ENCODE measurements at regions not wholly inside any gene's neighbourhood (a gene's known extent, or its start where the extent isn't known, plus 50 kb on each side); places are given as distances from the start of the nearest gene placed in this dataset.

DNA sequence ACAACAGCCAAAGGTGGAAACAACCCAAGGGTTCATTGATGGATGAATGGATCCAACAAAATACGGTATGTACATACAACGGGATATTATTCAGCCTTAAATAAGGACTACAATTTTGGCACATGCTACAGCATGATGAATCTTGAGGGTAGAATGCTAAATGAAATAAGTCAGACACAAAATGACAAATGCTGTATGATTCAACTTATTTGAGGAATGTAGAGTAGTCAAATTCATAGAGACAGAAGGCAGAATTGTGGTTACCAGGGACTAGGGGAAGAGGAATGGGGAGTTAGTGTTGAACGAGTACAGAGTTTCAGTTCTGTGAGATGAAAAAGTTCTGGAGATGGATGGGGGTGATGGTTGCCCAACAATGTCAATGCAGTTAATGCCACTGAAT, 118.0 kb upstream of the PAXBP1 start (continued):
- TF ChIP-seq, protein P1, sequence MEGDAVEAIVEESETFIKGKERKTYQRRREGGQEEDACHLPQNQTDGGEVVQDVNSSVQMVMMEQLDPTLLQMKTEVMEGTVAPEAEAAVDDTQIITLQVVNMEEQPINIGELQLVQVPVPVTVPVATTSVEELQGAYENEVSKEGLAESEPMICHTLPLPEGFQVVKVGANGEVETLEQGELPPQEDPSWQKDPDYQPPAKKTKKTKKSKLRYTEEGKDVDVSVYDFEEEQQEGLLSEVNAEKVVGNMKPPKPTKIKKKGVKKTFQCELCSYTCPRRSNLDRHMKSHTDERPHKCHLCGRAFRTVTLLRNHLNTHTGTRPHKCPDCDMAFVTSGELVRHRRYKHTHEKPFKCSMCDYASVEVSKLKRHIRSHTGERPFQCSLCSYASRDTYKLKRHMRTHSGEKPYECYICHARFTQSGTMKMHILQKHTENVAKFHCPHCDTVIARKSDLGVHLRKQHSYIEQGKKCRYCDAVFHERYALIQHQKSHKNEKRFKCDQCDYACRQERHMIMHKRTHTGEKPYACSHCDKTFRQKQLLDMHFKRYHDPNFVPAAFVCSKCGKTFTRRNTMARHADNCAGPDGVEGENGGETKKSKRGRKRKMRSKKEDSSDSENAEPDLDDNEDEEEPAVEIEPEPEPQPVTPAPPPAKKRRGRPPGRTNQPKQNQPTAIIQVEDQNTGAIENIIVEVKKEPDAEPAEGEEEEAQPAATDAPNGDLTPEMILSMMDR (IDR thresholded peaks at IDR 0.05 in 2 of 3, conservative IDR thresholded peaks at IDR 0.05 in 1 of 3; ENCODE audit: borderline replicate concordance in 1 of 3, insufficient read depth in 1 of 3, low read depth in 2 of 3, low read length in 2 of 3) = no peak
- TF ChIP-seq ELF1 (IDR thresholded peaks at IDR 0.05; ENCODE audit: borderline replicate concordance, low read depth) (no peak), SRF (IDR thresholded peaks at IDR 0.05; ENCODE audit: low read depth) (no peak)
- TF ChIP-seq, protein P2, sequence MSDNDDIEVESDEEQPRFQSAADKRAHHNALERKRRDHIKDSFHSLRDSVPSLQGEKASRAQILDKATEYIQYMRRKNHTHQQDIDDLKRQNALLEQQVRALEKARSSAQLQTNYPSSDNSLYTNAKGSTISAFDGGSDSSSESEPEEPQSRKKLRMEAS (IDR thresholded peaks at IDR 0.05) = no peak

DNA sequence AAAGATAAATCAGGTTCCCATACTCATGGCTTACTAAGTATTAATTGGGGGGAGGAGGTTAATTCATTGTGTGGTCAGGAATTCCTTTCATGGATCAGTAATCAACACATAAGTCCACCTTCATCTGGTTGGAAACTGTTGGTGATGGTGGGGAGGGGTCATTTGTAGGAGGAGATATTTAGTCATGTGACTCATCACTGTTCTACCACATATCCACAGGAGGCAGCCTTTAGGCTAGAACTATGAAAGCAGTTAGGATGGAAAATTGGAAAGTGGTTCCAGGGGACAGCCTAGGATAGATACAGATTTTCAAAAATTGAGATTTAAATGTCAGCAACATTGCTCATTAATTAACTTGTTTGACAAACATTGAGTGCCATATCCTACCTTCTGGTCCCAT, 122.8 kb upstream of the PAXBP1 start:
- RAD21 ChIA-PET (ENCODE audit: low non-redundant PET in 1 of 2, low total read pairs in 2 of 2, uncharacterized antibody in 2 of 2, unreplicated experiment in 2 of 2) = no interaction called here
- Histone ChIP-seq H4K20me1 (ENCODE audit: insufficient read depth) (no peaks in the 10 kb centered on the region), H3K4me1 (ENCODE audit: control insufficient read depth in 1 of 2, insufficient read depth in 2 of 2, low read length in 2 of 2) (no peaks in the 10 kb centered on the region), H3K27me3 (ENCODE audit: insufficient read depth, low read length) (peaks cover 68% of the 10 kb centered on the region), H3K79me2 (ENCODE audit: insufficient read depth, low read length) (no peaks in the 10 kb centered on the region), H3K4me3 (replicated peaks in 1 of 2; ENCODE audit: low read depth in 1 of 2, low read length in 2 of 2) (no peak overlapping the region), H3K9me2 (ENCODE audit: insufficient read depth) (no peaks in the 10 kb centered on the region), H3K9ac (ENCODE audit: low read length) (no peak overlapping the region), H2AFZ (ENCODE audit: low read depth, low read length, poor library complexity, severe bottlenecking) (no peak overlapping the region), H3K4me2 (ENCODE audit: low read length) (no peak overlapping the region), H3K36me3 (ENCODE audit: control insufficient read depth in 1 of 2, insufficient read depth in 2 of 2, low read length in 2 of 2) (no peaks in the 10 kb centered on the region), H3K27ac (ENCODE audit: low read depth, low read length) (no peak overlapping the region), H3K9me3 (ENCODE audit: control insufficient read depth in 1 of 2, insufficient read depth in 1 of 2, low read depth in 1 of 2, low read length in 2 of 2) (peaks cover 0 to 7% of the 10 kb centered on the region in 2 experiments; a peak in 1 of 4 replicates)
- no peak for ATAC-seq
- no TSS peak for BruUV-seq (replicated peaks)
- intact Hi-C loops (cut with micrococcal nuclease) = no loop called here
- DNase-seq (ENCODE audit: low read depth, low spot score) = no peak
- no peak for TF ChIP-seq JUND (IDR thresholded peaks at IDR 0.05)
- TF ChIP-seq, protein P3, sequence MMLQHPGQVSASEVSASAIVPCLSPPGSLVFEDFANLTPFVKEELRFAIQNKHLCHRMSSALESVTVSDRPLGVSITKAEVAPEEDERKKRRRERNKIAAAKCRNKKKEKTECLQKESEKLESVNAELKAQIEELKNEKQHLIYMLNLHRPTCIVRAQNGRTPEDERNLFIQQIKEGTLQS (IDR thresholded peaks at IDR 0.05) = no peak
- no peak for TF ChIP-seq ZFX (IDR thresholded peaks at IDR 0.05)
- TF ChIP-seq, protein P4, sequence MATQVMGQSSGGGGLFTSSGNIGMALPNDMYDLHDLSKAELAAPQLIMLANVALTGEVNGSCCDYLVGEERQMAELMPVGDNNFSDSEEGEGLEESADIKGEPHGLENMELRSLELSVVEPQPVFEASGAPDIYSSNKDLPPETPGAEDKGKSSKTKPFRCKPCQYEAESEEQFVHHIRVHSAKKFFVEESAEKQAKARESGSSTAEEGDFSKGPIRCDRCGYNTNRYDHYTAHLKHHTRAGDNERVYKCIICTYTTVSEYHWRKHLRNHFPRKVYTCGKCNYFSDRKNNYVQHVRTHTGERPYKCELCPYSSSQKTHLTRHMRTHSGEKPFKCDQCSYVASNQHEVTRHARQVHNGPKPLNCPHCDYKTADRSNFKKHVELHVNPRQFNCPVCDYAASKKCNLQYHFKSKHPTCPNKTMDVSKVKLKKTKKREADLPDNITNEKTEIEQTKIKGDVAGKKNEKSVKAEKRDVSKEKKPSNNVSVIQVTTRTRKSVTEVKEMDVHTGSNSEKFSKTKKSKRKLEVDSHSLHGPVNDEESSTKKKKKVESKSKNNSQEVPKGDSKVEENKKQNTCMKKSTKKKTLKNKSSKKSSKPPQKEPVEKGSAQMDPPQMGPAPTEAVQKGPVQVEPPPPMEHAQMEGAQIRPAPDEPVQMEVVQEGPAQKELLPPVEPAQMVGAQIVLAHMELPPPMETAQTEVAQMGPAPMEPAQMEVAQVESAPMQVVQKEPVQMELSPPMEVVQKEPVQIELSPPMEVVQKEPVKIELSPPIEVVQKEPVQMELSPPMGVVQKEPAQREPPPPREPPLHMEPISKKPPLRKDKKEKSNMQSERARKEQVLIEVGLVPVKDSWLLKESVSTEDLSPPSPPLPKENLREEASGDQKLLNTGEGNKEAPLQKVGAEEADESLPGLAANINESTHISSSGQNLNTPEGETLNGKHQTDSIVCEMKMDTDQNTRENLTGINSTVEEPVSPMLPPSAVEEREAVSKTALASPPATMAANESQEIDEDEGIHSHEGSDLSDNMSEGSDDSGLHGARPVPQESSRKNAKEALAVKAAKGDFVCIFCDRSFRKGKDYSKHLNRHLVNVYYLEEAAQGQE (IDR thresholded peaks at IDR 0.05; ENCODE audit: low read depth) = no peak
- no peak for TF ChIP-seq EGR1 (IDR thresholded peaks at IDR 0.05; ENCODE audit: low read depth)
- TF ChIP-seq EZH2 (IDR thresholded peaks at IDR 0.05) = no peak
- TF ChIP-seq EZH2phosphoT487 (IDR thresholded peaks at IDR 0.05; ENCODE audit: borderline replicate concordance) = no peak
- TF ChIP-seq POLR2AphosphoS5 (IDR thresholded peaks at IDR 0.05; ENCODE audit: low read depth, low read length) = no peak
- TF ChIP-seq SRF (IDR thresholded peaks at IDR 0.05; ENCODE audit: low read depth) = no peak
- no peak for TF ChIP-seq POLR2A (IDR thresholded peaks at IDR 0.05; ENCODE audit: borderline replicate concordance, extremely low read depth, insufficient read depth, insufficient read length)
- TF ChIP-seq YY1 (IDR thresholded peaks at IDR 0.05; ENCODE audit: extremely low read depth, insufficient replicate concordance, low read depth, low read length) = no peak
- no peak for TF ChIP-seq ELF1 (IDR thresholded peaks at IDR 0.05; ENCODE audit: borderline replicate concordance, low read depth)
- CTCF ChIA-PET = interaction anchor here (1.3 kb wide), 1 partner anchor 233 kb away, joined by 3 read pairs; no protein-coding TSS in a partner anchor
- POLR2A ChIA-PET = no interaction called here

All from HCT116 (cell line).